ENCODE measurements at regions not wholly inside any gene's neighbourhood (a gene's known extent, or its start where the extent isn't known, plus 50 kb on each side); places are given as distances from the start of the nearest gene placed in this dataset.

DNA sequence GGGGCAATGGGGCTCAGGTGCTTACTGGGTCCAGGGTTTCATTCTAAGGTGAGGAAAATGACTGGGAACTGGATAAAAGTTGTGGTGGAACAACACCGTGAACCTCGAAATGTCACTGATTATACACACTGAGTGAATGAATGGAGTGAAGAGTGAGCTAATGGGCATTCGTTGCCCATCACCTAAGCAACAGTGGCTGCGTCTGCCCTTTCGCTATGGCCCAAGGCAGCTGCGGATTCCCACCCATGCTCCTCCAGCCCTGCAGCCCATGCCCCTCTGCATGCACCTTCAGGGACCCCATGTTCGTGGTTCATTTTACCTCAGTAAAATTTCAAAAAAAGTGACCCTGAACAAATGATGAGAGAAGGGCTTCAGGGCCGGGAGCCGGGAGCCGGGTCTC lies 196.3 kb downstream of the CTTN start:
- H3K56ac ChIP-seq (ENCODE audit: insufficient read length, low read depth, low read length), result no peak overlapping the region
- H4K20me1 ChIP-seq (ENCODE audit: control insufficient read depth, insufficient read depth, insufficient read length), result no peaks in the 10 kb centered on the region
- TF ChIP-seq, protein P1, sequence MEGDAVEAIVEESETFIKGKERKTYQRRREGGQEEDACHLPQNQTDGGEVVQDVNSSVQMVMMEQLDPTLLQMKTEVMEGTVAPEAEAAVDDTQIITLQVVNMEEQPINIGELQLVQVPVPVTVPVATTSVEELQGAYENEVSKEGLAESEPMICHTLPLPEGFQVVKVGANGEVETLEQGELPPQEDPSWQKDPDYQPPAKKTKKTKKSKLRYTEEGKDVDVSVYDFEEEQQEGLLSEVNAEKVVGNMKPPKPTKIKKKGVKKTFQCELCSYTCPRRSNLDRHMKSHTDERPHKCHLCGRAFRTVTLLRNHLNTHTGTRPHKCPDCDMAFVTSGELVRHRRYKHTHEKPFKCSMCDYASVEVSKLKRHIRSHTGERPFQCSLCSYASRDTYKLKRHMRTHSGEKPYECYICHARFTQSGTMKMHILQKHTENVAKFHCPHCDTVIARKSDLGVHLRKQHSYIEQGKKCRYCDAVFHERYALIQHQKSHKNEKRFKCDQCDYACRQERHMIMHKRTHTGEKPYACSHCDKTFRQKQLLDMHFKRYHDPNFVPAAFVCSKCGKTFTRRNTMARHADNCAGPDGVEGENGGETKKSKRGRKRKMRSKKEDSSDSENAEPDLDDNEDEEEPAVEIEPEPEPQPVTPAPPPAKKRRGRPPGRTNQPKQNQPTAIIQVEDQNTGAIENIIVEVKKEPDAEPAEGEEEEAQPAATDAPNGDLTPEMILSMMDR (conservative IDR thresholded peaks at IDR 0.05), result no peak
- H2AFZ ChIP-seq (ENCODE audit: low read length), result no peak overlapping the region
- no peak overlapping the region for H2BK5ac ChIP-seq (ENCODE audit: insufficient read length, low read length)
- no peak overlapping the region for H2AK5ac ChIP-seq (ENCODE audit: insufficient read length, low read length)
- H3T11ph ChIP-seq (ENCODE audit: low read length), result no peak overlapping the region
- no peak overlapping the region for H2BK20ac ChIP-seq (ENCODE audit: low read depth, low read length, poor library complexity, severe bottlenecking)
- Mint-ChIP-seq H3K36me3 (ENCODE audit: insufficient read depth in 1 of 3, low read depth in 3 of 3) (peaks cover under 1 to 3% (median 2%) of the 10 kb centered on the region in 3 experiments; a peak in 6 of 7 replicates), H3K27me3 (ENCODE audit: low read depth) (no peaks in the 10 kb centered on the region; the same call in 1 of the 2 replicates), H3K4me3 (no peak overlapping the region), H3K4me1 (peaks cover 0 to 8% of the 10 kb centered on the region in 2 experiments; a peak in 2 of 4 replicates), H3K9me3 (peaks cover 0 to 1% of the 10 kb centered on the region in 2 experiments; a peak in 2 of 5 replicates), H3K27ac (peak overlapping the region in 1 of 3 experiments; percentile 77; a peak in 1 of 7 replicates)
- no peaks in the 10 kb centered on the region for H3K9me3 ChIP-seq (ENCODE audit: control insufficient read depth, low read depth, low read length)
- no peak overlapping the region for H4K91ac ChIP-seq (ENCODE audit: insufficient read length, low read depth, low read length)
- H3K9ac ChIP-seq (ENCODE audit: extremely low read depth, insufficient read length, low read length), result no peak overlapping the region
- no peak for DNase-seq
- WGBS (ENCODE audit: extremely low coverage, insufficient read length, low lambda C conversion rate), result no CpG with 5 or more reads among the region's 10 CpGs
- no peak overlapping the region for H3K4ac ChIP-seq (ENCODE audit: low read depth, low read length)
- no peak overlapping the region for H3K18ac ChIP-seq (ENCODE audit: insufficient read length, low read depth, low read length)
- no peaks in the 10 kb centered on the region for H3K79me1 ChIP-seq (ENCODE audit: insufficient read depth, low read depth, low read length, poor library complexity, severe bottlenecking)
- H3K23me2 ChIP-seq (ENCODE audit: insufficient read length, low read depth, low read length, poor library complexity, severe bottlenecking), result no peaks in the 10 kb centered on the region
- no peaks in the 10 kb centered on the region; the same call in 1 of the 2 replicates for H3K27me3 ChIP-seq (ENCODE audit: insufficient read depth, low read length)
- H3K27ac ChIP-seq (ENCODE audit: insufficient read length, low read depth, low read length), result no peak overlapping the region
- H2BK120ac ChIP-seq (ENCODE audit: low read depth, low read length, poor library complexity, severe bottlenecking), result no peak overlapping the region
- H4K8ac ChIP-seq (replicated peaks; ENCODE audit: insufficient read length, low read depth, low read length), result no peak overlapping the region
- H3K4me2 ChIP-seq (ENCODE audit: insufficient read depth, insufficient read length, low read length), result no peak overlapping the region
- H2BK15ac ChIP-seq (ENCODE audit: low read depth, low read length), result no peak overlapping the region
- no peak overlapping the region for H4K5ac ChIP-seq (ENCODE audit: insufficient read length, low read depth, low read length)
- H3K23ac ChIP-seq (ENCODE audit: insufficient read length, low read depth, low read length), result no peak overlapping the region
- no peak overlapping the region for H3K14ac ChIP-seq (ENCODE audit: insufficient read depth, low read length)
- H2BK12ac ChIP-seq (ENCODE audit: insufficient read length, low read depth, low read length), result no peak overlapping the region
- no peaks in the 10 kb centered on the region for H3K4me1 ChIP-seq (ENCODE audit: insufficient read depth, low read length)
- H3K79me2 ChIP-seq (ENCODE audit: insufficient read depth, low read length), result no peaks in the 10 kb centered on the region
